GM06990 (cell line): ENCODE measurements at regions not wholly inside any gene's neighbourhood (a gene's known extent, or its start where the extent isn't known, plus 50 kb on each side); places are given as distances from the start of the nearest gene placed in this dataset.

Experiments
- DNase-seq: peaks from one replicate; pipeline ENCODE4 v3.0.0-alpha.2; 2011; ENCODE audit not compliant: insufficient read length; ENCODE audit errors: extremely low read depth
- H3K27me3 ChIP-seq: replicated peaks from 2 replicates; pipeline ENCODE4 v1.6.0; 2011; ENCODE audit warnings: low read length; ENCODE audit not compliant: control insufficient read depth, insufficient read depth
- H3K36me3 ChIP-seq: 2 replicates; pipeline ENCODE4 v1.5.1; 2011; ENCODE audit warnings: low read length; ENCODE audit not compliant: control insufficient read depth, insufficient read depth
- H3K4me3 ChIP-seq: replicated peaks from 2 replicates; pipeline ENCODE4 v1.5.1; 2011; ENCODE audit warnings: low read depth, mild to moderate bottlenecking, control low read depth, low read length
- TF ChIP-seq, protein P1 (sequence below): IDR thresholded peaks from 2 replicates; pipeline ENCODE4 v1.5.1; 2011; ENCODE audit warnings: low read length, control low read depth, mild to moderate bottlenecking, inconsistent platforms; ENCODE audit not compliant: insufficient read depth, poor library complexity, severe bottlenecking

DNA sequence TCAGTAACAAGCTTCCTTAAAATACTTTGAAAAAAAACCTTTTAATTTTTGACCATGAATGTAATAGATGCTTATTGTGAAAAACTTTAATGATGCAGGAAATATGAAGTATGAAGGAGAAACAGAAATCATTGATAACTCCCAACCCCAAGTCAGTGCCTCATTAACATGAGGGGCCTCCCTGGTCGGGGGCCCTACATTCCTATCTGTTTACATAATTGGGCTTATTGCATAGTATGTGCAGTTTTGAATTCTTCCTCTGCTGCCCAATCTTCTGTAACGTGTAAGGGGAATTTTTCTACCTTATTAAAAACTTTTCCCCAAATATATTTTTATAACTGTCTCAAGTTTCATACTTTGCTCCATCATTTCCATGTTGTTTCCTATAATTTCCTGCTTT is 63.0 kb downstream of the SLC25A47 start:
- no peak overlapping the region for H3K4me3 ChIP-seq
- TF ChIP-seq, protein P1, sequence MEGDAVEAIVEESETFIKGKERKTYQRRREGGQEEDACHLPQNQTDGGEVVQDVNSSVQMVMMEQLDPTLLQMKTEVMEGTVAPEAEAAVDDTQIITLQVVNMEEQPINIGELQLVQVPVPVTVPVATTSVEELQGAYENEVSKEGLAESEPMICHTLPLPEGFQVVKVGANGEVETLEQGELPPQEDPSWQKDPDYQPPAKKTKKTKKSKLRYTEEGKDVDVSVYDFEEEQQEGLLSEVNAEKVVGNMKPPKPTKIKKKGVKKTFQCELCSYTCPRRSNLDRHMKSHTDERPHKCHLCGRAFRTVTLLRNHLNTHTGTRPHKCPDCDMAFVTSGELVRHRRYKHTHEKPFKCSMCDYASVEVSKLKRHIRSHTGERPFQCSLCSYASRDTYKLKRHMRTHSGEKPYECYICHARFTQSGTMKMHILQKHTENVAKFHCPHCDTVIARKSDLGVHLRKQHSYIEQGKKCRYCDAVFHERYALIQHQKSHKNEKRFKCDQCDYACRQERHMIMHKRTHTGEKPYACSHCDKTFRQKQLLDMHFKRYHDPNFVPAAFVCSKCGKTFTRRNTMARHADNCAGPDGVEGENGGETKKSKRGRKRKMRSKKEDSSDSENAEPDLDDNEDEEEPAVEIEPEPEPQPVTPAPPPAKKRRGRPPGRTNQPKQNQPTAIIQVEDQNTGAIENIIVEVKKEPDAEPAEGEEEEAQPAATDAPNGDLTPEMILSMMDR: no peak
- peaks cover 3% of the 10 kb centered on the region for H3K36me3 ChIP-seq
- H3K27me3 ChIP-seq: no peaks in the 10 kb centered on the region
- DNase-seq: no peak

DNA sequence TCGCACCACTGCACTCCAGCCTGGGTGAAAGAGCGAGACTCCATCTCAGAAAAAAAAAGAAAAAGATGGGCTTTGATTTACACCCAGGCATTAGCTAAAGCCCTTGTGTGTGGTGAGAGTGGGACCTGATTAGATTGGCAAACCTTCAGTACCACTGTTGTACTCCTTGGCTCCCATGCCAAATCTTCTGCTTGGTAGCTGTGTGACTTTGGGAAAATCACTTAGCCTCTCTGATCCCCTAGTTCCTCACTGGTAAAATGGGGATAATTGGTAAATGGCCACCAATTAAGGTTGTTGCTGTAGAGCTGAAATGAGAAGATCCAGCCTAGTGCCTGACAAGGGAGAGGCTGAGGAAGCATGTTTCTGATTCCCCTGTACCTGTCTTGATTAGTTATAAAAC is 63.7 kb downstream of the SLC25A47 start:
- Histone ChIP-seq H3K36me3 (peaks cover 3% of the 10 kb centered on the region), H3K4me3 (no peak overlapping the region), H3K27me3 (no peaks in the 10 kb centered on the region)
- TF ChIP-seq, protein P1: no peak
- DNase-seq: no peak

DNA sequence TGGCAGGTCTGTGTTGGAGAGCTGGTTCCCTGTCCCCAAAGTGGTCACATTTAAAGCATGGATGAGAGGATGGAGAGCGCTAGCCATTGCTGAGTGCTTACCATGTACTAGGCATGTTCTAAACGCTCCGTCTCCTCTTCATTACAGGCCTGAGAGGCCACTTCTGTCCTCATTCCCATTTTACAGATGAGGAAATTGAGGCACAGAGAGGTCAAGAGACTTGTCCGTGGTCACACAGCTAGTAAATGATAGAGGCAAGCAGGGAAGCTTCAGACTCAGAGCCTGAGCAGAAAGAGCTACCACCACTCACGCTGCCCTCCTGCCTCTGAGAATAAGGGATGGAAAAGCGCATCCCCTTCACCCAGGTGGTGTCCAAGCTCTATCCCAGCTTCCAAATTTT is 64.3 kb downstream of the SLC25A47 start:
- TF ChIP-seq, protein P1: no peak

DNA sequence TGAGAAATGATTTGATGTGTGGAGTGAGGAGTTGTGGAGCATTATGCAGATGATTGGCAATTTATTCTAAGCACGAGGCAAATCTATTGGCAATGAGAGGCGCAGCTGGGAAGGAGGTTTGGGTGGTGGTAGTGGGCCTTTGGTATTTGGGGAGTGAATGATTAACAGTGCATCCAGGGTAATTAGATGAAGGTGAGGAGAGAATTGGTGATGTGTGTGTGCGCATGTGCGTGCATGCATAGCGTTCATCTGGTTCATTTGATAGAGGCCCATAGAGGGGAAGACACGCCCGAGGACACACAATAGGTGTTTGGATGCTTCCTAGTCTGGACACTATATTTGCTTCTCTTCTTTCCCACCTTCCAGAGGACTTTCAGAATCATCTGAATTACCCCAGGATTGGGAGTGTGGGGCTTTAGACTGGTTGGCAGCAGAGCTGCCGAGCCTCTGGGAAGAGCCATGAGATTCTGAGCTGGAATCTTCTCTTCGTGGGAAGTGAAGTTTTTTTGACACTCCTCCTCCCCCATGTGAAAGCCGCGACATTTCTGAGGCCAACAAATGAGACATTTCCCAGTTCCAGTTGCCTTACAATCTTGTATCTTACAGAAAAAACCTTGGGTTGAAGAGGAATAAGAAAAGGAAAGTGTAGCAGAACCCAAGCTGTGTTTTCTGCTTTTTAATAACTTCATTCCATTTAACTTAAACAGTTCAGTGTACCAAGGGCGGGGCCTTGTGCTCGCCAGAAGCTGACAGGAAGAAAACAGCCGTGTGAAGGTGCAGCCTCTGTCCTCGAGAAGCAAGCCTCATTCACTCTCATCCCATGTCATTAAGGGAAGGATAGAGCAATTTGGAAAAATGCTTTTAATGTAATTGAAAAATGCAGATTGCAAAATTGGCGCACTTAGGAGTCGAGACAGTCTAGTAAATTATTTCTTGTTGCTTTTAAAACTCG is 65.2 kb downstream of the SLC25A47 start:
- no peak overlapping the region for H3K4me3 ChIP-seq
- TF ChIP-seq, protein P1: no peak
- DNase-seq: no peak
- H3K36me3 ChIP-seq: peaks cover 3% of the 10 kb centered on the region
- no peaks in the 10 kb centered on the region for H3K27me3 ChIP-seq

More for the DNA sequence above, 64.3 kb downstream of the SLC25A47 start:
- H3K4me3 ChIP-seq: no peak overlapping the region
- H3K36me3 ChIP-seq: peaks cover 3% of the 10 kb centered on the region
- DNase-seq: no peak
- no peaks in the 10 kb centered on the region for H3K27me3 ChIP-seq

DNA sequence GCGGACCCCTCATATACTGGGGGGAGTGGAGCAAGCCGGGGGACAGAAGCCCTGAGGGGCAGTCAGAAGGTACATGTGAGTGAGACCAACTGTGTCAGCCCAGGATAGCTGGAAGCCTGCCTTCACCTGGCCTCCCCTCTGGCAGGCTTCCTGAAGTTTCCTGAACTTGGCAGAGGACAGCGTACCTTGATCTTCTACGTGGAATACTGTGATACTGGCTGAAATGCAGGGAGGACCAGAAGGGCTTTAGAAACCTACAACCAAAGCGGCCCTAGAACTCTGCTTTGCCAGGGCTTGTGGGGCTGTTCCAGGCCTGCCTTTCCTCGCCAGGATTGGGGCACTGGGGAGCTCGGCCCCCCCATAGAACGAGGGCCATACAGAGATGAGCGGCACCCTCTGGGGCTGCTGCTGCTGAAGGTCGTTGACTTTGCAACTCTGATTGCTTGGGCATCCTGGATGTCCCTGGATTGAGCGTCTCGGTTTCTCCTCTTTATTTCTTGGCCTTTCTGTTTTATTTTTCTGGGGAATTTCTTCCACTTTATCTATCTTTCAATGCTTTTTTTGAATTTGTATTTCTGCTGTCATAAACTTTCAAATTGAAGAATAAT is 66.5 kb downstream of the SLC25A47 start:
- no peak for DNase-seq
- Histone ChIP-seq H3K36me3 (peaks cover 3% of the 10 kb centered on the region), H3K4me3 (no peak overlapping the region), H3K27me3 (no peaks in the 10 kb centered on the region)
- TF ChIP-seq, protein P1: no peak
